Hepatocyte (in vitro differentiated cells): ENCODE measurements at regions not wholly inside any gene's neighbourhood (a gene's known extent, or its start where the extent isn't known, plus 50 kb on each side); places are given as distances from the start of the nearest gene placed in this dataset.

Source experiments
- CTCF ChIP-seq: fragments of 200-600 bp; sonication (generic); IDR thresholded peaks from 2 replicates; pipeline ENCODE4 v1.5.1; 2016; ENCODE audit warnings: antibody characterized with exemption, mild to moderate bottlenecking; ENCODE audit not compliant: poor library complexity
- EZH2 ChIP-seq: fragments of 200-600 bp; sonication (generic); IDR thresholded peaks from 2 replicates; pipeline ENCODE4 v1.6.1; 2016; ENCODE audit warnings: antibody characterized with exemption, mild to moderate bottlenecking, borderline replicate concordance
- EZH2phosphoT487 ChIP-seq: fragments of 200-600 bp; sonication (generic); IDR thresholded peaks from one replicate; pipeline ENCODE4 v1.6.1; 2018; ENCODE audit warnings: antibody characterized with exemption, mild to moderate bottlenecking, low read depth, moderate library complexity; ENCODE audit not compliant: unreplicated experiment, severe bottlenecking

GRCh38 chr5:2176581-2176980 is 293.9 kb upstream of the IRX4 start:
- no peak for TF ChIP-seq CTCF
- TF ChIP-seq EZH2phosphoT487, result no peak
- no peak for TF ChIP-seq EZH2
